HG02884 (cell line): ENCODE measurements at regions not wholly inside any gene's neighbourhood (a gene's known extent, or its start where the extent isn't known, plus 50 kb on each side); places are given as distances from the start of the nearest gene placed in this dataset.

Experiments used
- ATAC-seq: cut with Tn5 transposase; IDR thresholded peaks from one replicate; pipeline ENCODE4 v1.9.1; 2021; ENCODE audit warnings: mild to moderate bottlenecking, moderate library complexity; ENCODE audit not compliant: unreplicated experiment

- no peak for ATAC-seq
Observed at GRCh38 chr3:110375751-110376518, 695.7 kb upstream of the NECTIN3 start.

- ATAC-seq, result no peak
Observed at GRCh38 chr3:110378481-110378880, 693.1 kb upstream of the NECTIN3 start.

GRCh38 chr3:110381992-110382391 is 689.6 kb upstream of the NECTIN3 start:
- ATAC-seq, result no peak

- no peak for ATAC-seq
Observed at GRCh38 chr3:110383356-110383755, 688.3 kb upstream of the NECTIN3 start.

- ATAC-seq, result no peak
Observed at GRCh38 chr3:110384601-110385000, 687.0 kb upstream of the NECTIN3 start.

GRCh38 chr3:110389005-110389404 is 682.6 kb upstream of the NECTIN3 start:
- no peak for ATAC-seq

GRCh38 chr3:110390372-110390771 is 681.2 kb upstream of the NECTIN3 start:
- no peak for ATAC-seq

- no peak for ATAC-seq
Observed at GRCh38 chr3:110391042-110391441, 680.6 kb upstream of the NECTIN3 start.

- no peak for ATAC-seq
Observed at GRCh38 chr3:110391640-110392395, 679.8 kb upstream of the NECTIN3 start.

GRCh38 chr3:110393941-110394340 is 677.7 kb upstream of the NECTIN3 start:
- no peak for ATAC-seq

- ATAC-seq, result no peak
Observed at GRCh38 chr3:110397115-110397514, 674.5 kb upstream of the NECTIN3 start.

- ATAC-seq, result no peak
Observed at GRCh38 chr3:110400315-110400714, 671.3 kb upstream of the NECTIN3 start.

GRCh38 chr3:110405830-110406585 is 665.6 kb upstream of the NECTIN3 start:
- ATAC-seq, result no peak

- ATAC-seq, result no peak
Observed at GRCh38 chr3:110413266-110413665, 658.4 kb upstream of the NECTIN3 start.

- ATAC-seq, result no peak
Observed at GRCh38 chr3:110413807-110414748, 657.5 kb upstream of the NECTIN3 start.

- no peak for ATAC-seq
Observed at GRCh38 chr3:110414855-110415254, 656.8 kb upstream of the NECTIN3 start.

- no peak for ATAC-seq
Observed at GRCh38 chr3:110419096-110419495, 652.5 kb upstream of the NECTIN3 start.

GRCh38 chr3:110419601-110420000 is 652.0 kb upstream of the NECTIN3 start:
- no peak for ATAC-seq

GRCh38 chr3:110420158-110420641 is 651.4 kb upstream of the NECTIN3 start:
- no peak for ATAC-seq

GRCh38 chr3:110423276-110423675 is 648.3 kb upstream of the NECTIN3 start:
- no peak for ATAC-seq
